ENCODE measurements at regions not wholly inside any gene's neighbourhood (a gene's known extent, or its start where the extent isn't known, plus 50 kb on each side); places are given as distances from the start of the nearest gene placed in this dataset.
"Not testable (repeated sequence)": the region's sequence is repeated elsewhere in the genome, so short reads cannot be mapped to it uniquely, and the experiment has no call there.

- no peak overlapping the region for H3K9ac ChIP-seq (ENCODE audit: low read length)
- Mint-ChIP-seq H3K27ac (ENCODE audit: unreplicated experiment) (no peak overlapping the region), H3K9me3 (ENCODE audit: unreplicated experiment) (no peaks in the 10 kb centered on the region), H3K4me3 (ENCODE audit: unreplicated experiment) (no peak overlapping the region), H3K36me3 (ENCODE audit: low read depth, unreplicated experiment) (no peaks in the 10 kb centered on the region), H3K27me3 (ENCODE audit: low read depth, unreplicated experiment) (peaks cover 32% of the 10 kb centered on the region), H3K4me1 (ENCODE audit: low read depth, unreplicated experiment) (no peaks in the 10 kb centered on the region)
- peaks cover 3% of the 10 kb centered on the region for H3K27me3 ChIP-seq (ENCODE audit: insufficient read depth, low read length)
- H3K4me2 ChIP-seq (ENCODE audit: low read length): no peak overlapping the region
- no peak overlapping the region for H3K4me3 ChIP-seq (ENCODE audit: insufficient read depth, low read depth, low read length)
- no peaks in the 10 kb centered on the region for H3K4me1 ChIP-seq (ENCODE audit: insufficient read depth, low read length)
- no peak overlapping the region for H2AFZ ChIP-seq (ENCODE audit: low read depth, low read length)
- H3K27ac ChIP-seq (ENCODE audit: low read depth, low read length): no peak overlapping the region
- H3K36me3 ChIP-seq (ENCODE audit: insufficient read depth, low read length): no peaks in the 10 kb centered on the region
- TF ChIP-seq CTCF (IDR thresholded peaks at IDR 0.05; ENCODE audit: insufficient read depth, low read depth, low read length) (no peak), EZH2 (IDR thresholded peaks at IDR 0.05; ENCODE audit: insufficient read depth, low read length) (no peak)
- H4K20me1 ChIP-seq (ENCODE audit: insufficient read depth, low read length): no peaks in the 10 kb centered on the region
- no peaks in the 10 kb centered on the region for H3K9me3 ChIP-seq (ENCODE audit: insufficient read depth, low read depth, low read length)
- H3K79me2 ChIP-seq (ENCODE audit: insufficient read depth, low read length): no peaks in the 10 kb centered on the region
- FAIRE-seq (no peak), DNase-seq (ENCODE audit: low read depth) (no peak)
Observed at GRCh38 chr18:47691611-47692010, 238.8 kb downstream of the SMAD2 start.

- not testable (repeated sequence) for H3K4me3 Mint-ChIP-seq (ENCODE audit: unreplicated experiment); H3K4me1 ChIP-seq (ENCODE audit: insufficient read depth, low read length); H3K4me1 Mint-ChIP-seq (ENCODE audit: low read depth, unreplicated experiment); H3K79me2 ChIP-seq (ENCODE audit: insufficient read depth, low read length); FAIRE-seq; H3K27me3 ChIP-seq (ENCODE audit: insufficient read depth, low read length); H3K9ac ChIP-seq (ENCODE audit: low read length); H3K9me3 Mint-ChIP-seq (ENCODE audit: unreplicated experiment); H3K4me2 ChIP-seq (ENCODE audit: low read length); H3K27ac ChIP-seq (ENCODE audit: low read depth, low read length); H2AFZ ChIP-seq (ENCODE audit: low read depth, low read length); DNase-seq (ENCODE audit: low read depth); H3K4me3 ChIP-seq (ENCODE audit: insufficient read depth, low read depth, low read length); H3K36me3 ChIP-seq (ENCODE audit: insufficient read depth, low read length); H3K9me3 ChIP-seq (ENCODE audit: insufficient read depth, low read depth, low read length); H4K20me1 ChIP-seq (ENCODE audit: insufficient read depth, low read length); H3K36me3 Mint-ChIP-seq (ENCODE audit: low read depth, unreplicated experiment); H3K27ac Mint-ChIP-seq (ENCODE audit: unreplicated experiment)
- peaks cover 26% of the 10 kb centered on the region for H3K27me3 Mint-ChIP-seq (ENCODE audit: low read depth, unreplicated experiment)
Observed at GRCh38 chr18:47690778-47691177, 239.7 kb downstream of the SMAD2 start.

- DNase-seq (ENCODE audit: low read depth) (no peak), FAIRE-seq (no peak)
- H3K36me3 ChIP-seq (ENCODE audit: insufficient read depth, low read length): no peaks in the 10 kb centered on the region
- no peaks in the 10 kb centered on the region for H3K79me2 ChIP-seq (ENCODE audit: insufficient read depth, low read length)
- Mint-ChIP-seq H3K4me3 (ENCODE audit: unreplicated experiment) (no peak overlapping the region), H3K9me3 (ENCODE audit: unreplicated experiment) (no peaks in the 10 kb centered on the region), H3K36me3 (ENCODE audit: low read depth, unreplicated experiment) (no peaks in the 10 kb centered on the region), H3K4me1 (ENCODE audit: low read depth, unreplicated experiment) (no peaks in the 10 kb centered on the region), H3K27ac (ENCODE audit: unreplicated experiment) (no peak overlapping the region), H3K27me3 (ENCODE audit: low read depth, unreplicated experiment) (peaks cover 24% of the 10 kb centered on the region)
- no peak overlapping the region for H3K27ac ChIP-seq (ENCODE audit: low read depth, low read length)
- no peaks in the 10 kb centered on the region for H3K9me3 ChIP-seq (ENCODE audit: insufficient read depth, low read depth, low read length)
- peaks cover 3% of the 10 kb centered on the region for H3K27me3 ChIP-seq (ENCODE audit: insufficient read depth, low read length)
- H4K20me1 ChIP-seq (ENCODE audit: insufficient read depth, low read length): no peaks in the 10 kb centered on the region
- H2AFZ ChIP-seq (ENCODE audit: low read depth, low read length): no peak overlapping the region
- H3K4me3 ChIP-seq (ENCODE audit: insufficient read depth, low read depth, low read length): no peak overlapping the region
- H3K9ac ChIP-seq (ENCODE audit: low read length): no peak overlapping the region
- TF ChIP-seq EZH2 (IDR thresholded peaks at IDR 0.05; ENCODE audit: insufficient read depth, low read length): no peak
- no peak for TF ChIP-seq CTCF (IDR thresholded peaks at IDR 0.05; ENCODE audit: insufficient read depth, low read depth, low read length)
- no peaks in the 10 kb centered on the region for H3K4me1 ChIP-seq (ENCODE audit: insufficient read depth, low read length)
- no peak overlapping the region for H3K4me2 ChIP-seq (ENCODE audit: low read length)
Observed at GRCh38 chr18:47689371-47689770, 241.1 kb downstream of the SMAD2 start.

Data from astrocyte (in vitro differentiated cells and primary cell).